ENCODE measurements at regions not wholly inside any gene's neighbourhood (a gene's known extent, or its start where the extent isn't known, plus 50 kb on each side); places are given as distances from the start of the nearest gene placed in this dataset.

DNA sequence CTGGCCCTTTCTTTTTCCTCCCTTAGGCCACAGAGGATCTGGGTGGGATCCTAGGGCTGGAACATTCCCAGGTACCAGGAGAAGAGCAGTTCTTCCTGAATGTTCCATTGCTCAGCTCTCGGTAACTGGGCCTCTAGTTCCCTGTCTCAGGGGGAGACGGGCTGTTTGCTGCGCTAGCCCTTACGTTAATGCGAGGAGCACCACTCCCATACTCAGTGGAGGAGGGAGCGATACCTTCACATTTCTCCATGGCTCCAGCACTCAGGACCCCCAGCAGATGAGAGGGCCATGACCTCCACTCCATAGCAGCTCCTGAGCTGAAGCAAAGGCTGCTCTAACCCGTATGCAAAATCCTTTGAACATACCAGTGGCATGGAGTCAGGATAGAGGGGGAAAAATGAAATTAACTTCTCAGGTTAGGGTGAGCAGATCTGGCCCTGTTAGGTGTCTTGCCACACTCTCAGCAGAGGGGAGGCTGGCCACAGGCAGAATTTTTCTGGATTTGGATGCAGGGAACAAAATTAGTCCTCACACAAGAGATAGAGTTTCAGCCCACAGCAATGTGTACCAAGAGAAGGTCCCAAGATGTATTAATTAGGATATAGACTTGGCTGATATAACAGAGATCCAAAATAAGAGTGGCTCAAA is 206.7 kb downstream of the ZFP36L2 start:
- Mint-ChIP-seq H3K4me1 (peaks cover 2% of the 10 kb centered on the region), H3K27me3 (no peaks in the 10 kb centered on the region), H3K27ac (no peak overlapping the region), H3K4me3 (no peak overlapping the region), H3K36me3 (peaks cover 3% of the 10 kb centered on the region), H3K9me3 (peaks cover 11% of the 10 kb centered on the region)
- no peak for DNase-seq

DNA sequence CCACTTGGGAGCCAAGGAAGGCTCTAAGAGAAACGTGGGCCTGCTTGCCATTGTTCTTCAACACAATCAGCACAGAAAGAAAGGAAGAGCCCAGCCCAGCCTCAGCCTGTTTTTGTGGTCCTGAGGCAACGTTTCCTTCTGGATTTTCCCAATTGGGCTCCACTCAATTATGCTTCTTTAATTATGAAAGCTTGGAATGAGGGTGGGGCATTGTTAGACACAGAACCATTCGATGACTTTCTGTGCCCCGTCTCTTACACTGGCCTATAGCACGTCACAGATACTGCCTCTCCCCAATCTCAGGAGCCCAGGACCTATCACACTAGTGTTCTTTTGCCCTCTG is 207.4 kb downstream of the ZFP36L2 start:
- Mint-ChIP-seq H3K4me1 (no peaks in the 10 kb centered on the region), H3K27me3 (no peaks in the 10 kb centered on the region), H3K27ac (no peak overlapping the region), H3K4me3 (no peak overlapping the region), H3K9me3 (peaks cover 11% of the 10 kb centered on the region), H3K36me3 (peaks cover 3% of the 10 kb centered on the region)
- DNase-seq = no peak

DNA sequence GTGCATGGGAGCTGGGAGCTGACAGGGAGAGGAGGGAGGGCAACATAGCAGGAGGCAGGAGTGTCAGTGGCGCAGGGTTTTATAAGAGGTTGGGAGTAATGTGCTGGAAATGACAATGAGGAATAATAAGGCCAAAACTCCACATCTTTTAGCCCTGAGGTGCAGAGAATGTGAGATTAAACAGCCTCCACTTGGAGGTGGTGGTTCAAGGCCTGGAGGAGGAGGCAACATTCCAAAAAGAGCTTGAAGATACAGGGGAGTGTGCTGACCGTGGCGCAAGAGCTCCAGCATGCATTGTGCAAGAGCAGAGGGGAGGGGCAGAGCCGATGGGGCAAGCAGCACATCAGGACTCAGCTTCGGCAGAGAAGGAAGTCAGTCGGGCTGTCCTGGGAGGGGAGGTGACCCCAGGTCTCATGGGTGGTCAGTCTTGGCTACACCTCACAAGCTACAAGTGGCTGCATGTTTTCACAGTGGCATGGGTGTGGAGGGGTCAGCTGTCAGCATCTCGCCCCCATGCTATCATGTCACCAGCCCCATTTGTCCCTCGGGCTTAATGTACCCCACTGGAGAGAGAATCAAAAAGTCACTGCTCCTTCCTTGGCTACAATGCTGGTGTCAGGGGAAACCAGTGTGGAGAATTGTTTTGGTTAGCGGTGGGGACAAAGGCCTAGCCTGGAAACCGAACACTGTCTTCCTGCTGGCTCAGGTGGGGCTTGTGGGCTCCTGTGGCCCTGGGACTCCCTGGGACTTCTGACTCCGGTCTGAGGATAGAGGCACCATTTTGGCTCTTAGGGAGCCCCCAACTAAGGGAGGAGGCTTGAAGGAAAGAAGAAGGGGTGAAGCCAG is 208.0 kb downstream of the ZFP36L2 start:
- Mint-ChIP-seq H3K4me1 (no peaks in the 10 kb centered on the region), H3K9me3 (peaks cover 11% of the 10 kb centered on the region), H3K27me3 (no peaks in the 10 kb centered on the region), H3K4me3 (no peak overlapping the region), H3K27ac (no peak overlapping the region), H3K36me3 (peaks cover 3% of the 10 kb centered on the region)
- DNase-seq = no peak

DNA sequence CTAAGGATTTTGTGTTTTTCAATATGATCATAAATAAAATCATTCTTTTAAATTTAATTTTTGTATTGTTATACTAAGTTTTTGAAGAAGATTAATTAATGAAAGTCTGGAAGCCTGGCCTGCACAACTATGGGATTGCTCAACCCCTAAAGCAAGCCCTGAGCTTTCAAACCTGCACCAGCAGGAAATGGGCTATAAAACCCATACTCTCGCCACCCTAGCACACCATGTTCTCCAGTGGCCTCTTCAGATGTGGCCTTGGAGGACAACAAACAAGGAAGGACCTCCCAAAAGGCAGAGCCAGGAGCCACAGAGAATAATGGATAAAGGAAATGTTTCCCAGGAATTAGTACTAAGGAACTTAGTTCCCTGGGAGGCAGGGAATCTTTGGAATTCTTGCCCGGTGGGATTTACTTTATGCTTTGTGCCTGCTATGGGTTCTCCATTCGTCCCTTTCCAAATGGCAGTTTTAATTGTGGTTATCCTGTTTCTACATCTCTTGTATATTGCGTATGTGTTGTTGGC is 212.5 kb downstream of the ZFP36L2 start:
- H3K36me3 Mint-ChIP-seq = no peaks in the 10 kb centered on the region
- H3K9me3 Mint-ChIP-seq = no peaks in the 10 kb centered on the region
- H3K27me3 Mint-ChIP-seq = no peaks in the 10 kb centered on the region
- DNase-seq = no peak
- H3K4me1 Mint-ChIP-seq = peaks cover 13% of the 10 kb centered on the region
- H3K27ac Mint-ChIP-seq = no peak overlapping the region
- no peak overlapping the region for H3K4me3 Mint-ChIP-seq

DNA sequence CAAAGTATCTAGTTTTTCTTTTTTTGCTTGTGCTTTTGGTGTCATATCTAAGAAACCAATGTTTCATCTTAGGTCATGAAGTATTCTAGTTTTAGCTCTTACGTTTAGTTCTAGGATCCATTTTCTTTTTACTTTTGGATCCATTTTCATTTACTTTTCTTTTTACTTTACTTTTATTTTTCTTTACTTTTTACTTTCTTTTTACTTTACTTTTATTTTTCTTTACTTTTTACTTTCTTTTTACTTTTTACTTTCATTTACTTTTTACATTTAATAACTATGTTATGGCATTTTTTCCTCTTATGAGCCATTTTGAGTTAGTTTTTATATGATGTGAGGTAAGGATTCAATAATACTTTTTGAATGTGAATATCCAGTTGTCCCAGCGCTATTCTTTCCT is 213.4 kb downstream of the ZFP36L2 start:
- peaks cover 13% of the 10 kb centered on the region for H3K4me1 Mint-ChIP-seq
- no peak overlapping the region for H3K27ac Mint-ChIP-seq
- H3K36me3 Mint-ChIP-seq = no peaks in the 10 kb centered on the region
- peaks cover 2% of the 10 kb centered on the region for H3K9me3 Mint-ChIP-seq
- no peak overlapping the region for H3K4me3 Mint-ChIP-seq
- no peak for DNase-seq
- no peaks in the 10 kb centered on the region for H3K27me3 Mint-ChIP-seq

DNA sequence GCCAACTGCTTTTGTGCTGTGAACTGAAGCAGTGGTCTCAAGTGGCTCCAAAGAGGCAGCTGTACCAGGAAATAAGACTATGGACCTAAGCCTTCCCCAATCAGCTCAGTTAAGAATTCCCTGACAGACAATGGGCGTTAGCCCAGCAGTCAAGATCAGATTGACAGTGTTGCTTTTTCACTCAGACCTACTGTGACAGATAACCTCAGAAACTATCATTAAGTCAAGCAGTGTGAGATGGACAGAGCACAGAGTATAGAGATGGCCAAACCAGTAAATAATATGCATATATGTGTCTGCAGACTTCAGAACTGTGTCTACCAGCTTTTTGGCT is 215.3 kb downstream of the ZFP36L2 start:
- no peak overlapping the region for H3K27ac Mint-ChIP-seq
- H3K4me1 Mint-ChIP-seq = peaks cover 13% of the 10 kb centered on the region
- H3K27me3 Mint-ChIP-seq = no peaks in the 10 kb centered on the region
- no peak overlapping the region for H3K4me3 Mint-ChIP-seq
- no peak for DNase-seq
- H3K36me3 Mint-ChIP-seq = no peaks in the 10 kb centered on the region
- peaks cover 2% of the 10 kb centered on the region for H3K9me3 Mint-ChIP-seq

DNA sequence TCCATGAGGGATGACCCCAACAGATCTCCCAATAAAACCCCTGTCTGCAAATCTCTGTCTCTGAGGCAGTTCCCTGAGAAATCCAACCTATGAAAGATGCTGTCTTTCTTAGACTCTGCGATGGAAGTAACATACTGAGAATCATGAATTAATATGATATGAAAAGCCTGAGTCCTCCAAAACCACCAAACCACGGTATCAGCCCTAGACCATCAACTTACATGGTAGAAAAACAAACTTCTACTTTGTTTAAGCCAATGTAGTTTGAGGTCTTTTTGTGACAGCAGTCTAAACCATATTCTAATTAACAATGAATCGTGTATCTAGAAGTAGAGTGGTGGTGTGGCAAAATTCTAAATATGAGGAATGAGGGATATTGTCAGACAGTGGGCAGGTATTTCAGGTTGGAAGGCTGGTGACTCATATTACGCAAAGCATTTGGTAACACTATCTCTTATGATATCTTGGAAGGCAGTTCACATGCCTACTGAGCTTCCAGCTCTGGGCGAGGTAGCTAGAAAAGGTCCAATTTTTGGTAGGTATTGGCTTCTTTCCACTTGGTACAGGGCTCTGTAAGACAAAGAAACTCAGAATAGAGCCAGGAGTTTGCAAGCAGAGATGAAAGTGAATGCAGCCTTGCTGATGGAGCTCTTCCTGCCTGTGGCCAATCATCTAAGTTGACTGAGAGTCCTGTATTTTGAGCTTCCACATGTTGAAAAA is 215.8 kb downstream of the ZFP36L2 start:
- Mint-ChIP-seq H3K27ac (no peak overlapping the region), H3K4me3 (no peak overlapping the region), H3K27me3 (no peaks in the 10 kb centered on the region), H3K4me1 (peaks cover 13% of the 10 kb centered on the region), H3K9me3 (peaks cover 2% of the 10 kb centered on the region), H3K36me3 (no peaks in the 10 kb centered on the region)
- no peak for DNase-seq

DNA sequence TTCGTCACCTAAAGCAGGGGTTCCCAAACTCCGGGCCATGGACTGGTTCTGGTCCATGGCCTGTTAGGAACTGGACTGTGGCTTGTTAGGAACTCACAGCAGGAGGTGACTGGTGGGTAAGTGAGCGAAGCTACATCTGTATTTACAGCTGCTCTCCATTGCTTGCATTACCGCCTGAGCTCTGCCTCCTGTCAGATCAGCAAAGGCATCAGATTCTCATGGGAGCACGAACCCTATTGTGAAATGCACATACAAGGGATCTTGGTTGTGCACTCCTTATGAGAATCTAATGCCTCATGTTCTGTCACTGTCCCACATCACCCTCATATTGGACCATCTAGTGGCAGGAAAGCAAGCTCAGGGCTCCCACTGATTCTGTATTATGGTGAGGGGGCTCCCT is 217.0 kb downstream of the ZFP36L2 start:
- Mint-ChIP-seq H3K36me3 (no peaks in the 10 kb centered on the region), H3K4me3 (no peak overlapping the region), H3K27ac (no peak overlapping the region), H3K4me1 (peaks cover 13% of the 10 kb centered on the region), H3K9me3 (peaks cover 2% of the 10 kb centered on the region), H3K27me3 (no peaks in the 10 kb centered on the region)
- no peak for DNase-seq

DNA sequence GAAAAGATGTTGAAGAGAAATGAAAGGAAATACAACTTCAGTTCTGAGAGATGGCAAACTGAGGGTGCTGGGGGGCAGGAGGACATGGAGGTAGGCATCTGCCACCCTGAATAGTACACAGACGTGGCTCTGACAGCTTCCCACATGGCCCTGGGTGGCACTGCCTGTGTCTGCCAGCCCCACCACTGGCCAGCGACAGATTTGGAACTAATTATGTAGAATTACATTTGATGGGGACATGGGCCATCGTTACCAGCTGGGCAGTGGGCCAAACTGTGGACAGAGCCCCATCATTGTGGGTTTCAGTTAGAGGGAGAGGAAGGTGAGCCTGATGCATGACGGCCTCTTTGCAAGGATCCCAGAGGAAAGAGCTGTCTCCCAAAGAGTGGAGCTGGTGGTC is 216.0 kb upstream of the HAAO start:
- no peak for DNase-seq
- Mint-ChIP-seq H3K36me3 (no peaks in the 10 kb centered on the region), H3K4me3 (no peak overlapping the region), H3K9me3 (peaks cover 2% of the 10 kb centered on the region), H3K27me3 (no peaks in the 10 kb centered on the region), H3K27ac (no peak overlapping the region), H3K4me1 (peaks cover 13% of the 10 kb centered on the region)

DNA sequence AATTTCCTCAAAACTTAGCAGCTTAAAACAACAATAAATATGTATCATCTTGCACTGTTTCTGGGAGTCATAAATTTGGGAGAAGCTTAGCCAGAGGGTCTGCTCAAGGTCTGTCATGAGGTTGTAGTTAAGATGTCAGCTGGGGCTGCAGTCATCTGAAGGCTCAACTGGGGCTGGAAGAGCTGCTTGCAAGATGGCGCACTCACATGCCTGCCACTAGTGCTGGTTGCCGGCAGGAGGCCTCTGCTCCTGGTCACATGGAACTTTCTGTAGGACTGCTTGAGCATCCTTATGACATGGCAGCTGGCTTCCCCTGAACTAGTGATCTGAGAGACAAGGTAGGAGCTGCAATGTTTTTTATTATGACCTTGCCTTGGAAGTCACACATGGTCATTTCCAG is 215.5 kb upstream of the HAAO start:
- Mint-ChIP-seq H3K4me1 (peaks cover 12% of the 10 kb centered on the region), H3K9me3 (peaks cover 2% of the 10 kb centered on the region), H3K4me3 (no peak overlapping the region), H3K36me3 (no peaks in the 10 kb centered on the region), H3K27ac (no peak overlapping the region), H3K27me3 (no peaks in the 10 kb centered on the region)
- DNase-seq = no peak

DNA sequence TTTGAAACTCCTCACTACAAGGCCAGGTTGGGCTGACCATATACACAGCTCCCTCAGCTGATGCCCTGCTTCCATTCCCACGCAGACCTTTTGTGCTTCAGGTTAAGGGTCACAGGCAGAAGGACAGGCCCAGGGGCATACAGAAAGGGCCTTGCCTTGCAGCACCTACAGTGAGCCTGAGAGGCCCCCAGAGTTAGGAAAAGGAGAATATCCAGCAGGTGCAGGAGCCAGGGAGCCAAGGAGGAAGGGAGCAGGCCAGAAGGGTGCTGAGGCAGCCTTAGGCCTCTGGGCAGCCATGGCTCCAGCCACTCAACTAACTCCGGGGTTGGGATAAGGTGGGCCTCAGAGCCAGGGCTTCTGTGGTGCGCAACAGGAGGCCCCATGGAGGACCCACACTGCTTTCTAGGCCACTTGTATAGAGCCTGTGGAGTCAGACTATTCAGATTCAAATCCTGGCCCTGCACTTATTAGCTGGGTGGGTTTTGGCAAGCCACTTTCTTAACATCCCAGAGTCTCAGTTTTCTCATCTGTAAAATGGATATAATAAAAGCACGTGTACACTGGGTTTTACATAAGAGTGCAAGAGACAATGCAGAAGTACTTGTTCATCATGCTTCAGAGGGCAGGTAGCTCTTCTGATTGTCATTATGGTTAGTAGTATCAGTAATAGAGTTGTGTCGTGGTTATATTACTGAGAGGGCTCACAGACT is 214.6 kb upstream of the HAAO start:
- H3K4me1 Mint-ChIP-seq = peaks cover 12% of the 10 kb centered on the region
- DNase-seq = no peak
- H3K27me3 Mint-ChIP-seq = no peaks in the 10 kb centered on the region
- H3K9me3 Mint-ChIP-seq = peaks cover 2% of the 10 kb centered on the region
- no peak overlapping the region for H3K27ac Mint-ChIP-seq
- no peak overlapping the region for H3K4me3 Mint-ChIP-seq
- no peaks in the 10 kb centered on the region for H3K36me3 Mint-ChIP-seq

DNA sequence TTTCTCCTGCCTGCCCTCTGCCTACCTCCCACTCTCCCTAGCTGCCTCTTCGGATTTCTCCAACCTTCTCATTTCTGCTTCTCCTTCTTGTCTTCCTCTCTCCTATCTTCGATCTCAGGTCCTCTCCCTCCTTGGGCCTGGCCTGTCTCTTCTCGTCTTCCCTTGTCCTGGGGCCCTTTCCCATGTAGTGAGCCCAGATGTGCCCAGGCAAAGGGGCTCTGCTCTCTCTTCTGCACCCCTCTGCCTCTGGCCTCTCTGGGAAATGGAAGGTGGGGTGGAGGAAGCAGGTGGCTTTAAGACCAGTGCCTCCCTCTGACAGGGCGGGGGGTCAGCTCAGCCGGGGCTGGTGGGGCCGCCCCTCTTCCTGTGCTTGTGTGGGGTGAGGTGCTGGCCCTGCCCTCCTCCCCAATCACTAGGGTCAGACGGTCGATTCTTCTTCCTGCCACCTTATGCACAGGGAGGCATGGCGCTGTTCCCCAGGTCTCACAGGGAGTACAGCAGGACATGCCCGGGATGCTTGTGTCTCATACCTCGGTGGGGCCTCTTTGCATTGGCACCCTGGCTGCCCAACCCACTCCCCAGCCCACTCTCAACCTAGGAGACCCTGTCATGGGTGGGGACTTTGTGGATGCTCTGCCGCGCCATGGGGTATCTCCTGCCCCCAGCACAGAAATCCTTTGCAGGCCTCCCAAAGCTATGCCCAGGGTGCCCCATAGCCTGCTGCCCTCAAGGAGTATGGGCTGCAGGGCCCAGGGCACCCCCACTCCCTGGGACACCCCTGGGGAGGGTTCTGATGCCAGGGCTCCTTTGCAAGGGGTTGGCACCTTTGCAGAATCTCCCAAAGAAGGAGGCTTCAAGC is 213.8 kb upstream of the HAAO start:
- H3K27ac Mint-ChIP-seq = no peak overlapping the region
- H3K36me3 Mint-ChIP-seq = no peaks in the 10 kb centered on the region
- H3K9me3 Mint-ChIP-seq = peaks cover 2% of the 10 kb centered on the region
- H3K4me3 Mint-ChIP-seq = no peak overlapping the region
- no peaks in the 10 kb centered on the region for H3K27me3 Mint-ChIP-seq
- DNase-seq = no peak
- peaks cover 11% of the 10 kb centered on the region for H3K4me1 Mint-ChIP-seq

DNA sequence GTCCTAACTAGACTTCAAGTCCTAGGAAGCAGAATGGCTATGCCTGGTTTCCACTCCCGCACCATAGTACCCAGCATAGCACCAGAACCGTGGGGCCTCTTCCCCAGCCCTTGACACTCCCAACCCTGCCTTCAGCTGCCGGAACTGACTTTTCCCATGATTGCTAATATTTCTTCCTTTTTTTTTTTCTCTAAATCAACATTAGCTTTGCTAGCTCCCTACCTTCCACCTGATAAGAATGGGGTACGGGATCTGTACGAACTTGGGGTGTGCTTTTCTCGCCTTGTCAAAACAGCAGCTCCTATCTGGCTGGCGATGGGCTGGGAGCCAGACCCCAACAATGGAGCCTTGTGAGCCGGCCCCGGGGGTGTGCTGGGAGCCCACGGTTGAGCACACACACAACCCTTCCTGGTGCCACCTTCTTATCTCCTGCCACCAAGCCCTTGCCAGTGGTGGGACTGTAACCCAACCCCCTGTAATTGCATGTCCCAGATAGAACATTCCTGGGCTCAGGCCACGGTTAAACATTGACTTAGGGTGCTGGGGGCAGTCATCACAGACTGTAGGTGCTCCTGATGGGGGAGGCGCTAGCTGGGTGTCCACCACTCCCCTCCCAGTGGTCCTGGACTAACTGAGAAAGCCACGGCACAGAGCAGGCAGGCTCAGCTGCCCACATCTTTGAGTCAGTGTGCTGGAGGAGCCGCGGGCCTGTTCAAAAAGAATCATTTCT is 213.0 kb upstream of the HAAO start:
- peaks cover 3% of the 10 kb centered on the region for H3K4me1 Mint-ChIP-seq
- peaks cover 2% of the 10 kb centered on the region for H3K9me3 Mint-ChIP-seq
- no peaks in the 10 kb centered on the region for H3K27me3 Mint-ChIP-seq
- no peak overlapping the region for H3K27ac Mint-ChIP-seq
- H3K36me3 Mint-ChIP-seq = no peaks in the 10 kb centered on the region
- DNase-seq = no peak
- H3K4me3 Mint-ChIP-seq = no peak overlapping the region

DNA sequence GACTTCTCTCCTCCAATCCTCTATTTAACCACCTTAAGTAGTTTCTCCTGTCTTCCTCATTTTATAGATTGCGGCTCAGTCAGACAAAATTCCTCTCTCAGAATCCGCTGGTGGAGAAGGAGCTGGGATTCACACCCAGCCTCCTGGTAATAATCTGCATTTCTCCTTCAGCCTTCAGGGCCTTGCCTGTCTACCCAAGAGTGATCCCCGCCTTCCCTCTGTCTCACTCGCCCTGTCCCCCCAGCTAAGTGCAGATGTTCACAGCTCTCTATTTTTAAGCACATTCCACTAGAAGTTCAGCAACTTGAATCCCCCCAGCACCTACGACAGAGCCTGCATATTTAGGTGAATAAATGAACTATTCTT is 212.5 kb upstream of the HAAO start:
- H3K27ac Mint-ChIP-seq = no peak overlapping the region
- no peaks in the 10 kb centered on the region for H3K36me3 Mint-ChIP-seq
- H3K9me3 Mint-ChIP-seq = peaks cover 2% of the 10 kb centered on the region
- H3K4me3 Mint-ChIP-seq = no peak overlapping the region
- H3K4me1 Mint-ChIP-seq = no peaks in the 10 kb centered on the region
- H3K27me3 Mint-ChIP-seq = no peaks in the 10 kb centered on the region
- no peak for DNase-seq
